ENCODE measurements at regions not wholly inside any gene's neighbourhood (a gene's known extent, or its start where the extent isn't known, plus 50 kb on each side); places are given as distances from the start of the nearest gene placed in this dataset.

DNA sequence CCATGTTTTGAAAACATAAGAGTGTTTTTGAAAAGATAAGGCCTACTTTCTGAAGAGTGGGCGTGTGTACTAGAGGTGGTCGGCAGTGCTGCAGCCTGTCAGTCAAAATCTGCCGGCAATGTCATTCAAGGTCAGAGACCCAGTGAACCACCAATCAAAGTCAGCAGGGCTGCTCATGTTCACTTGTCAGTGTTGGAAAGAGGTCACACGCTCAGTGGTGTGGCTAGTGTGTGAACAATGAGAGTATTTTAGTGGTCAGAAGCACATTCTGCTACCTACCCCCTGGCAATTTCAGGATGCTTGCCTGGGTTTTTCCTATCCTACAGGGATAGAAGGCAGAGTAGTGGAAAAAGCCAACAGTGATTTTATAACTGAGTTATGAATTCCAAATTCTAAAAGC, 278.5 kb upstream of the ONECUT1 start:
- TF ChIP-seq, protein P1, sequence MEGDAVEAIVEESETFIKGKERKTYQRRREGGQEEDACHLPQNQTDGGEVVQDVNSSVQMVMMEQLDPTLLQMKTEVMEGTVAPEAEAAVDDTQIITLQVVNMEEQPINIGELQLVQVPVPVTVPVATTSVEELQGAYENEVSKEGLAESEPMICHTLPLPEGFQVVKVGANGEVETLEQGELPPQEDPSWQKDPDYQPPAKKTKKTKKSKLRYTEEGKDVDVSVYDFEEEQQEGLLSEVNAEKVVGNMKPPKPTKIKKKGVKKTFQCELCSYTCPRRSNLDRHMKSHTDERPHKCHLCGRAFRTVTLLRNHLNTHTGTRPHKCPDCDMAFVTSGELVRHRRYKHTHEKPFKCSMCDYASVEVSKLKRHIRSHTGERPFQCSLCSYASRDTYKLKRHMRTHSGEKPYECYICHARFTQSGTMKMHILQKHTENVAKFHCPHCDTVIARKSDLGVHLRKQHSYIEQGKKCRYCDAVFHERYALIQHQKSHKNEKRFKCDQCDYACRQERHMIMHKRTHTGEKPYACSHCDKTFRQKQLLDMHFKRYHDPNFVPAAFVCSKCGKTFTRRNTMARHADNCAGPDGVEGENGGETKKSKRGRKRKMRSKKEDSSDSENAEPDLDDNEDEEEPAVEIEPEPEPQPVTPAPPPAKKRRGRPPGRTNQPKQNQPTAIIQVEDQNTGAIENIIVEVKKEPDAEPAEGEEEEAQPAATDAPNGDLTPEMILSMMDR (IDR thresholded peaks at IDR 0.05), result no peak
- TF ChIP-seq POLR2AphosphoS5 (IDR thresholded peaks at IDR 0.05), result no peak

Measured in esophagus muscularis mucosa (tissue), 3 donors.